ENCODE measurements at regions not wholly inside any gene's neighbourhood (a gene's known extent, or its start where the extent isn't known, plus 50 kb on each side); places are given as distances from the start of the nearest gene placed in this dataset.

GRCh38 chr4:122988696-122989095 is 66.3 kb upstream of the NUDT6 start:
- TF ChIP-seq CTCF (IDR thresholded peaks at IDR 0.05; ENCODE audit: borderline replicate concordance) = no peak
- no peak overlapping the region for H3K27ac ChIP-seq (replicated peaks)
- no peak for DNase-seq
- H3K4me1 ChIP-seq = peaks cover 10% of the 10 kb centered on the region
- intact Hi-C loops (cut with micrococcal nuclease) = no loop called here
- H3K9me3 ChIP-seq (replicated peaks) = peaks cover 50% of the 10 kb centered on the region
- peaks cover 57% of the 10 kb centered on the region for H3K36me3 ChIP-seq
- no peak overlapping the region for H3K4me3 ChIP-seq
- no peaks in the 10 kb centered on the region for H3K27me3 ChIP-seq (ENCODE audit: low read depth)

GRCh38 chr4:122990891-122991290 is 68.5 kb upstream of the NUDT6 start:
- intact Hi-C loops (cut with micrococcal nuclease) = no loop called here
- Histone ChIP-seq H3K4me3 (no peak overlapping the region), H3K36me3 (peaks cover 48% of the 10 kb centered on the region), H3K9me3 (replicated peaks) (peaks cover 41% of the 10 kb centered on the region), H3K27ac (replicated peaks) (no peak overlapping the region), H3K27me3 (ENCODE audit: low read depth) (no peaks in the 10 kb centered on the region), H3K4me1 (peaks cover 10% of the 10 kb centered on the region)
- TF ChIP-seq CTCF (IDR thresholded peaks at IDR 0.05; ENCODE audit: borderline replicate concordance) = no peak
- DNase-seq = no peak

GRCh38 chr4:122992057-122992456 is 69.7 kb upstream of the NUDT6 start:
- no peak for DNase-seq
- intact Hi-C loops (cut with micrococcal nuclease) = no loop called here
- Histone ChIP-seq H3K4me3 (no peak overlapping the region), H3K4me1 (peaks cover 10% of the 10 kb centered on the region), H3K27me3 (ENCODE audit: low read depth) (no peaks in the 10 kb centered on the region), H3K9me3 (replicated peaks) (peaks cover 29% of the 10 kb centered on the region), H3K27ac (replicated peaks) (no peak overlapping the region), H3K36me3 (peaks cover 39% of the 10 kb centered on the region)
- no peak for TF ChIP-seq CTCF (IDR thresholded peaks at IDR 0.05; ENCODE audit: borderline replicate concordance)

- Histone ChIP-seq H3K27me3 (ENCODE audit: low read depth) (no peaks in the 10 kb centered on the region), H3K4me1 (peaks cover 10% of the 10 kb centered on the region), H3K9me3 (replicated peaks) (peaks cover 23% of the 10 kb centered on the region), H3K4me3 (no peak overlapping the region), H3K36me3 (peaks cover 34% of the 10 kb centered on the region), H3K27ac (replicated peaks) (no peak overlapping the region)
- TF ChIP-seq CTCF (IDR thresholded peaks at IDR 0.05; ENCODE audit: borderline replicate concordance) = no peak
- DNase-seq = no peak
- intact Hi-C loops (cut with micrococcal nuclease) = no loop called here
Measured at GRCh38 chr4:122992641-122993040, 70.2 kb upstream of the NUDT6 start.

GRCh38 chr4:122996350-122996749 is 74.0 kb upstream of the NUDT6 start:
- peaks cover 1% of the 10 kb centered on the region for H3K36me3 ChIP-seq
- H3K27me3 ChIP-seq (ENCODE audit: low read depth) = no peaks in the 10 kb centered on the region
- H3K4me1 ChIP-seq = peaks cover 10% of the 10 kb centered on the region
- TF ChIP-seq CTCF (IDR thresholded peaks at IDR 0.05; ENCODE audit: borderline replicate concordance) = no peak
- no peaks in the 10 kb centered on the region for H3K9me3 ChIP-seq (replicated peaks)
- no peak overlapping the region for H3K27ac ChIP-seq (replicated peaks)
- DNase-seq = no peak
- intact Hi-C loops (cut with micrococcal nuclease) = no loop called here
- no peak overlapping the region for H3K4me3 ChIP-seq

All from left ventricle myocardium inferior (tissue), 1 donor.